ENCODE measurements at regions not wholly inside any gene's neighbourhood (a gene's known extent, or its start where the extent isn't known, plus 50 kb on each side); places are given as distances from the start of the nearest gene placed in this dataset.

- no peak for DNase-seq (ENCODE audit: low read depth, low spot score)
These were observed 239.0 kb upstream of the JUN start for GRCh38 chr1:59022799-59023198.

- DNase-seq (ENCODE audit: low read depth, low spot score): no peak
These were observed 241.4 kb upstream of the JUN start for GRCh38 chr1:59025201-59025600.

GRCh38 chr1:59025898-59026426 is 242.1 kb upstream of the JUN start:
- no peak for DNase-seq (ENCODE audit: low read depth, low spot score)

GRCh38 chr1:59026472-59026948 is 242.7 kb upstream of the JUN start:
- DNase-seq (ENCODE audit: low read depth, low spot score): no peak

- DNase-seq (ENCODE audit: low read depth, low spot score): no peak
These were observed 243.3 kb upstream of the JUN start for GRCh38 chr1:59027177-59027576.

GRCh38 chr1:59028048-59028447 is 244.2 kb upstream of the JUN start:
- DNase-seq (ENCODE audit: low read depth, low spot score): no peak

GRCh38 chr1:59029411-59030167 is 245.7 kb upstream of the JUN start:
- no peak for DNase-seq (ENCODE audit: low read depth, low spot score)

GRCh38 chr1:59032228-59032627 is 248.4 kb upstream of the JUN start:
- no peak for DNase-seq (ENCODE audit: low read depth, low spot score)

- DNase-seq (ENCODE audit: low read depth, low spot score): no peak
These were observed 249.9 kb upstream of the JUN start for GRCh38 chr1:59033761-59034160.

GRCh38 chr1:59034925-59035324 is 251.1 kb upstream of the JUN start:
- DNase-seq (ENCODE audit: low read depth, low spot score): no peak

GRCh38 chr1:59039551-59039950 is 255.7 kb upstream of the JUN start:
- DNase-seq (ENCODE audit: low read depth, low spot score): no peak

GRCh38 chr1:59040486-59040885 is 256.4 kb upstream of the FGGY start:
- DNase-seq (ENCODE audit: low read depth, low spot score): no peak

- DNase-seq (ENCODE audit: low read depth, low spot score): no peak
These were observed 255.1 kb upstream of the FGGY start for GRCh38 chr1:59041646-59042277.

GRCh38 chr1:59043796-59044195 is 253.1 kb upstream of the FGGY start:
- DNase-seq (ENCODE audit: low read depth, low spot score): no peak

GRCh38 chr1:59044535-59045121 is 252.3 kb upstream of the FGGY start:
- no peak for DNase-seq (ENCODE audit: low read depth, low spot score)

- DNase-seq (ENCODE audit: low read depth, low spot score): no peak
These were observed 251.8 kb upstream of the FGGY start for GRCh38 chr1:59045137-59045536.

- DNase-seq (ENCODE audit: low read depth, low spot score): no peak
These were observed 251.3 kb upstream of the FGGY start for GRCh38 chr1:59045636-59046035.

- no peak for DNase-seq (ENCODE audit: low read depth, low spot score)
These were observed 250.8 kb upstream of the FGGY start for GRCh38 chr1:59046134-59046533.

- peak; percentile 4 for DNase-seq (ENCODE audit: low read depth, low spot score)
These were observed 250.2 kb upstream of the FGGY start for GRCh38 chr1:59046730-59047157.

GRCh38 chr1:59051007-59051406 is 245.9 kb upstream of the FGGY start:
- no peak for DNase-seq (ENCODE audit: low read depth, low spot score)

- no peak for DNase-seq (ENCODE audit: low read depth, low spot score)
These were observed 244.7 kb upstream of the FGGY start for GRCh38 chr1:59052166-59052590.

- DNase-seq (ENCODE audit: low read depth, low spot score): no peak
These were observed 242.7 kb upstream of the FGGY start for GRCh38 chr1:59054172-59054571.
